GM18508 (cell line): ENCODE measurements at regions not wholly inside any gene's neighbourhood (a gene's known extent, or its start where the extent isn't known, plus 50 kb on each side); places are given as distances from the start of the nearest gene placed in this dataset.
"Not testable (repeated sequence)": the region's sequence is repeated elsewhere in the genome, so short reads cannot be mapped to it uniquely, and the experiment has no call there.

Experiments
- ATAC-seq: cut with Tn5 transposase; IDR thresholded peaks from one replicate; pipeline ENCODE4 v1.9.1; 2021; ENCODE audit warnings: moderate number of reproducible peaks; ENCODE audit not compliant: insufficient read depth, unreplicated experiment

DNA sequence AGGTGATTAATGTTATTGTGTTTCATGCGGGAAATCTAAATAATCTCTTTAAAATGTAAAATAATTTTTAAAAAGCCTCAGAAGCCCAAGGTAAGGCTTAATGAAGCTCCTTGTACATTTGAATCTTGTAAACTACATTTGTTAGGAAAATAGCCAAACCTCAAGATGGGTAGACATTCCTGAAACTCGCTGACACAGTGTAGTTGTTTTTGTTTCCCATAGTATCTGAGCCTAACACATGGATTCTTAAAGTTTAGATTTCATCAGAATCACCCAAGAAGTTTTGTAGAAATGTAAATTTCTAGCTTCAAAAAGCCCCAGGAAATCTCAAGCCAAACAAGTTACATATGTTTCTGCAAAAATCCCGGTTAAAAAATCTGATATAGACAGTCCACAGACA, 1221.1 kb upstream of the ACVR2A start:
- ATAC-seq, result no peak

DNA sequence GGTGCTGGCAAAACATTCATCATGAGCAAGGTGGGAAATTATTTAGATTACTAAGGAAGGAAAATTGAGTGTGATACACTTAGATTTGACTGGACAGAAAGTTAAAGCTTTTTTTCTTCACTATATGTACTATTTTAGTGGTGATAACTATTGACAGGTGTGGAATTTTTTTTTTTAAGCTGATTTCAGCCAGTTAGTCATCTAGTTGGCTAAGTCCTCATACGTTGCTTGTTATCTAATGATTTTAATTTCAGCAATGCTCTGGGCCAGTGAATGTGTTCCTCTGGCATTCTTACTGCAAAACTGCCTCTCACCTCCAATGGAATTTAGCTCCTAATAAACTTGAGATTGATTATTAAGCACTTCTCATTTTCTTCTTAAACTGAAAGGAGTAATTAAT, 1223.2 kb upstream of the ACVR2A start:
- no peak for ATAC-seq

DNA sequence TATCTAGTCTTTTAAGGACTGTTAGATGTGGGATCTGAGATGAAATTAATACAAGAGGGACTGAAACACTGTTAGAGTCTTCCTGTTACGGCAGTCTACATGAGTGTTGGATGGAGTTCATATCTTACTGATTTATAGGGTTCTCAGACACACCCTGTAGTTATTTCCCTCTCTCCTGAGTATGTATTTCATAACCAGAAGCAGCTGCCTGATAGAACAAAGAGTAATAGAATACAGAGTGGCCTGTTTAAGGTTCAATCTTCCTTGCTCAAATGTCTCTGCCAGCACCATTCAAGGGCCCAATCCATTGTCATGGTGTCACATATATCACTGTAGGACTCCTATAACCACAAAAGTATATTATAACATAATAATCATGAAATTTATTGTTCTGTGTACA, 1229.1 kb upstream of the ACVR2A start:
- no peak for ATAC-seq

DNA sequence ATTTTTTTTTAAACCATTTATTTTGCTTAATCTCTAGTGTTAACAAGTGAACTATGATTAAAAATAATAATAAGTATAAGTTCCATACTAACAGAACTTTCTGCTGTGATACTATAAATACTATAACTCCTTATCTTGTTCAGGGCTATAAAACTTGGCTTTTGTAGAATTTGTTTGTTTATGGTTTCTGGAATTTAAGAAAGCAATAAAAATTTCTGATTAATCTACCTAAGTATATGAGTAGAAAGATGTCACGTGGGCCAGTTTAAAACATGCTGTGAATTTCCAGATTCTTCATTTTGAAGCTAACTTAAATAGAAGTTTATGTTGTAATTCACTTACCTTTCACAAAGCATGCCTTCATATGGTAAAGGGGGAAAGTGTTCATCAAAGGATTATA, 1236.3 kb upstream of the ACVR2A start:
- ATAC-seq, result no peak

DNA sequence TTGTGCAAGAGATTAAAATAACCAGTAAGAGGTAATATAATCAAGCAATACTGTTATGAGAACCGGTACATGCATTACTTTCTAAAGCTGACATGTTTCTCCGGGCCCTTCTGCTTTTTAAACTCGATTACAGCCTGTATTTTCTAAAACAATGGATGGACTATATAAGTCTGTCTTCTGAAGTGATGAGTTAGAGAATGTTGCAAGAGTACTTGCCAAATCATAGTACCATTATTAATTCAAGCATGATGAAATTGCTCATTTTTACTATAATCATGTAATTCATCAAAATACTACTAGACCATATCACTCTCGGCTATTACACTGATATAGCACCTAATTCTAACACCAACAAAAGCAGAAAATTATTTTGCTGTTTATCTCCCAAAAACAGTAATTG, 1240.3 kb upstream of the ACVR2A start:
- ATAC-seq, result no peak

DNA sequence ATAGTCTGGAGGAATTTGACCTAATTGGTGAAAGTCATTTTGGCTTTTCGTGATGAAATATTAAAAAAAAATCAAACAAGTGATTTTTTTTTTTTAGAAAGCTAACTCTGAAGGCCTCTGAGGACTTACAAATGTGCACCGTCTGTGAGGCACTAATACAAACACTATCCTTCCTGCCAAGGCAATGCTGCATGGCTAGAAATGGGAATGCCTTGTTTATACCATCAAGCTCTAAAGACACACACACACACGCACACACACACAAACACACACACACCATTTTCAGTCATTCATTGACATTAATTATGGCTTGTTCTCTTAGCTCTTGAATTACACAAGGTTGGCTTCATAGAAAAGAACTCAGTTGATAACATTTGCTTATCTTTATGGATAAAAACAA, 1242.0 kb upstream of the ACVR2A start:
- ATAC-seq, result no peak

DNA sequence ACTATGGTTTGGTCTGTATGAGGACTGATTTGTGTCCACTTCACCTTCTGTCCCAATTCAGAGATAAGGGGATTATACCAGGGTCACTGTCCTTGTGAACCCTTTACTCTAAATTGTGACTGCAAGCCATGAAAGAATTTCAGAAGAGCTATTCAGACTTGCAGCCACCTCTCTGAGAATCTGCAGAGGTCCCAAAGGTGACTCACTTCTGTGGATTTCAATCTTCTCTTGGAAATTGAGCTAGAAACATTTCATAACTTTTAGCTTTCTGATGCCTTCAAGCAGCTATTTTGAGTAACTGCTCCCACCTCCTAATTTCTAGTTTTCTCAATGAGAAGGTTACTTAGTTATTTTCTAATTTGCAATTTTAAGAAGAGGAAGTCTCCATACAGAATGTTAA, 1242.4 kb upstream of the ACVR2A start:
- no peak for ATAC-seq

DNA sequence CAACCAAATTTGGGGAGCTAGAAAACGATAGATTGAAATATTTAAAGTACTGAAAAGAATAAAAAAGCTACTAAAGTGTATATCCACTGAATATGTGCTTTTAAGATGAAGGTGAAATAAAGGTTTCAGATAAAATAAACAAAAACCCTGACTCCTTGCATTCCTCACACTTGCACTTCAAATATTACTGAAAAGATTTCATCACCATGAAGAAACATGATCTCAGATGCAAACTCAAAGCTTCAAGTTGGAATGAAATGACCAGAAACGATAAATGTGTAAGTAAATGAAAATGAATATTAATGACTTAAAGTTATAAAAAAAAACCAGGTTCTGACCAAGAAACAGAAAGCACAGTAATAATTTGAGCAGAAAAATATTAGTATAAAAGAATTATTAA, 1246.0 kb upstream of the ACVR2A start:
- no peak for ATAC-seq

DNA sequence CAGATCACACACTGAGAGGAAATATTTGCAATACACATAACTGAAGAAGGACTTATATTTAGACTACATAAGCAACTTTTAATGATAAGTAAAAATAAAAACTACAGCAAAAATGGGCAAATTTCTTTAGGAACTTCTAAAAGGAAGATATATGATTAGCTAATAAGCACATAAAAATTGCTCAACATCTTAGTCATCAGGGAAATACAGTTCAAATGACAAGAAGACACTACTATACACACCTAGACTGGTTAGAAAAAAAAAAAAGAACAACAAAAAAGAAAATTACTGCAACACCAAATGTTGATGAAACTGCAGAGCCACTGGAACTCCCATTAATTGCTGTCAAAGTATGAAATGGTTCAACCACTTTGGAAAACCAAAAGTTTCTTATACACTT, 1247.5 kb upstream of the ACVR2A start:
- ATAC-seq, result no peak

DNA sequence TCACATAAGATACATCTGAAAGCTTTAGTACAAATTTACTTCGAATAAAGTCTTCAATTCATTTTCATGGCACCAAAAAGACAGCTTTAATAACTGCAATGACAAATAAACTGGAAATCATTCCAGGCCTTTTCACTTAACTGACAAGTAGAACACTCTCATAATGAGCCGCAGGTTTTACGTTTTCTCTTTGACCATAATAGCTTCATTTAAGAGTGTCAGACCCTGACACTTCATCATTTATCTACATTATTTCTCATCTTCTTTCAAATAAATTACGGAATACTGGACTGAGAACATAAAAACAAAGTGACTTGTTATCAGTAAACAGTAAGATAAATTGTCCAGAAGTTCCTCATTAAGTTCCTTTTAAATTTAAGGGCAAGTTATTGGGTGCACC, 1252.9 kb upstream of the ACVR2A start:
- ATAC-seq, result no peak

DNA sequence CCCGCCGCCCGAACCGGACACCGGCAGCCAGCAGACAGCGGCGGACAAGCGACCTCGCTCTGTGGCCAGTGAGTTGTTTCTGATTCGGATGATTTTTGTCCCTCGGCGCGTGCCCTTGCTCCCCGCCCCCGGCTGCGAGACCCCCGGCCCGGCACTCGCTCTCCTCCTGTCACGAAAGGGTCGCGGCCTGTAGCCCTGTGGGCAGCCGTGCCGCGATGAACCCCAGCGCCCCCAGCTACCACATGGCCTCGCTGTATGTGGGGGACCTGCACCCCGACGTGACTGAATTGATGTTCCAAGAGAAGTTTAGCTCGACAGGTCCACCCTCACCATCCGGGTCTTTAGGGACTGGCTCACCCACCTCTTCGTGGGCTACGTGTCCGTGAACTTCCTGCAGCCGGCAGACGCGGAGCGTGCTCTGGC, 1257.5 kb upstream of the ACVR2A start:
- no peak for ATAC-seq

DNA sequence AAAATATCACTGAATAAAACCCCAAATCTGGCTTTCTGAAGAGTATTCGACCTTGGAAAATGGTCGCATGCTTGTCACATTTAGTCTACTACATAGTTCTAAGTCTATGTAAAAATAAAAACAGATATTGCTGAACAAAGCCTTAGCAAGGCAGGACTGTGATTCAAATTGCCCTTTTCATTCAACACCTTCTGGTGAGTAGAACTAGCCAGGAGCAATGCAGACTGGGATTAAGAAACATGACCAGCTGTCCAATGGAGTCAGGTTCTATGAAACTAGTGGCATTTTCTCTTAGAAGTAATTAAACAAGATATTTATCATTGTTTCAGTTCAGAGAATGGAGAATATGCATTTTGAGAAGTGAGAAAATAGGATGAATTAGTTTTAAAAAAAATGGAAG, 1260.5 kb upstream of the ACVR2A start:
- no peak for ATAC-seq

DNA sequence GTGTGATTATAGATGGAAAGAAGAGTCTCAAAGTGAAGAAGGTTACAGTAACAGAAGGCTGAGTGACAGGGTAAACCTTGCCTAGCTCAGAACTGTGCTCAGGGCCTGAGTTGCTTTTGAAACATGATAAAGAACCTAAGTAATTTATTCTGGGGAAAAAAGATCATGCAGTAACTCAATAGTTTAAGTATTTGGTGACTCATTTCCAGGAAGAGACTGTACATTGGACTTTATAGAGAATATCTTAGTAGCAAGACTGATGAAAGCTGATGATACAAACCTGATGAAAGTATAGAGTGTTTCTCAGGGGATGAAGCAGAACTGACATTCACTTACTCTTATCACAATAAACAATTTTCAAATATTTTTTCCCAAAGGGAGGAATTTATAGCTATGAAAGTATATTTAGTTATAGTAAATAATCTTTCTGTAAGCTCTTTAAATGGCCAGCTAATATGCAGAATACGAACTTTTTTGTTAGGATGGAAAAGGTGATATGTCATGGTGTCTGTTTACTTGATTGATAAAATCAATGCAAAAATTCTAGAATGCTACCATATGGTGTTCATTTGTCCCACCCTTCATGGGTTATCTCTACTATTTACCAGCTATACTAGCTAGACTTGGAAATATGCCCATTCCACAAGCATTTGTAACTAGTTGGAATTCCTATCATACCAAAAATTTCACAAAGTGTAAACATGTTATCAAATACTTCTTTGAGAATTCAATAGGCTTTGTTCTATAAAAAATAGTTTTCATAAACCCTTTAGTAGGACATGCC, 1265.5 kb upstream of the ACVR2A start:
- no peak for ATAC-seq

DNA sequence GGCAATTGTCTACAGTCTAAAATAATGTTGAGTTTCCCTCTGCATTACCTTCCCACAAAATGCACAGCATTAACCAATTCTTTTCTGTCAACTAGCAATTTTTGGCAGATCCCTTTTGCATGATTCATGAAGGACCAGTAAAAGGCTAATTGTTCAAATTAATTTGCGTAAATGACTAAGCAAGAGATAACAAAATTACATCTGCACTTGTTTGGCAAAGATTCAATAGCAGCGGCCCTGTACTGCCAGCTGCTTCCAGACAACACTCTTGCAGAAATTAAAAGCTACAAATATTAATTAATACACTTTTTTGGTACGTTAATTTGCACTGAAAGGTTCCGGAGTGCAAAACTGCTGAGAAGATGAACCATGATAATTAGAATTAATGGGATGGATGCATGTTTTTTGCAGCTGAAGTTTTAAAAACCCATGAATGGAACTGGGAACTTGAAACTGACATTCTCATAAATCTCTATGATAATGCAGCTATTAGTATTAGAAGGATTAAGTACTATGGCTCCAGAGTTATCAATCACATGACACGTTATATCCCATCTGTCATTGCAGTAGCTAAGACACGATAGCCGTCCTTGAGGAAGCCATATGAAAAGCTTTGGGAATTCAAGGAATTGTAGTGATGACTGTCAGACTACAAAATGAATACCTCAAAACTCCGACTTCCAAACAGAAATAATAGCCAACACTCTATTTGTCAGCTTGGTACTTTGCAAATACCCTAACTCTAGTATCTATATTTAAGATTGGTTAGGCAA, 1268.3 kb upstream of the ACVR2A start:
- no peak for ATAC-seq

DNA sequence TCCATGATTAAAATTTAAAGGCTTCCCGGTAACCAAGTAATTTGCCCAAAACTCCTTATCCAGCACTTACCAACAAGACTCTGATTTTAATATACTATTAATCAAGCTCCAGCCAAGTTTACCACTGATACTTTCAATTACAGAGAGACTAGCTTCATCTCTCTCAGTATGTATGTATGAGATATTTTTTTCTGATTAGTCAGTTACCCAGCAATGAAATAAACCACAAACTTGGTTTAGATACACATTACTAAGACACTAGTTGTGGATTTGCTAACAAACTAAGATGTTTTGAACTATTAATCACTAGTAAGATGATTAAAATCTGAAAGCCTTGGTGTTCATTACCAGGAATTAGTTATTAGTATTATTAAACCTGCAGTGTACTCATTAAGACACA, 1272.2 kb upstream of the ACVR2A start:
- ATAC-seq, result no peak

DNA sequence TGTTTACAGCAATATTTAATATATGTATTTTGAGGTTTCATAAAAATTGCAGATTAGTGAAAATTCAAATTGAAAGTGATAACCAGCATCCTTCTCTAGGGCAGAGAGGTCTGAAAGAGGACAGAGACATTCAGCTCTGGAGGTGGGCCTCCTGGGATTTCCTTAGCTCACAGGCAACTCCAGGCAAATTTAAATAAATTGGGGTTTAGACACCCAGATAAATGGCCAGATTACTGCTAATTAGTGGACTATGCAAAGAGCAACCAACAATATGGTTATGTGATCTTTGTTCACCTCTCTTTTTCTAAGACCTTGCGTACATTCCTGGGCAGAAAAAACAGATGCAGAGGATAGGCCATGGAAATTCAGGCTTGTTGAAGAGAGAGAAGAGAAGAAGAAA, 1282.8 kb upstream of the ACVR2A start:
- ATAC-seq, result no peak

DNA sequence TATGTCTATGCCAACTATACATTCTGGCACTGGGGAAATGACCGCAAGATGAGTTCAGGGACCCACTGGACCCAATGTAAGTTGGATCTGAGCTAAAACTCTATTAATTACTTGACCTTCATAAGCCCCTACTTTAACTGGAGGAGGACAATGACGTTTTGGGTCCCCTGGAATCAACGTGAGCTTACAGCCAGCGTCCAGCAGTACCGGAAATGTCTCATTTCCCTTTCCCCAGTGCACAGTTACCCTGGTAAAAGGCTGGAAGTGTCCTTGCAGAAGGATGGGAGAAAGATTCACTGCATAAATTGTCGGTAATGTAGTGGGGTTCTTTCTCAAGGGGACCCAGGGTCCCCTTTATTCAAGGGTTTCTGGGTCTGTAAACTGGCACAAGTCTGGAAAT, 1297.6 kb upstream of the ACVR2A start:
- no peak for ATAC-seq

DNA sequence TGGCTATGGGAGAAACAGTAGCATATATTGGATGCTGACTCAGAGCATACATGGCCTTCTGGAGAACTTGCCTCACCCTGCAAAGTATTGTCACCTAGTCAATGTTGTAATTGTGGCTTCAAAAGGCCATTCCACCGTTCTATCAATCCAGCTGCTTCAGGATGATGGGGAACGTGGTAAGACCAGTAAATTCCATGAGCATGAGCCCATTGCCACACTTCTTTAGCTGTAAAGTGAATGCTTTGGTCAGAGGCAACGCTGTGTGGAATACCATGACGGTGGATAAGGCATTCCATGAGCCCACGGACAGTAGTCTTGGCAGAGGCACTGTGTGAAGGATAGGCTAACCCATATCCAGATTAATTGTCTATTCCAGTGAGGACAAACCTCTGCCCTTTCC, 1300.1 kb upstream of the ACVR2A start:
- no peak for ATAC-seq

DNA sequence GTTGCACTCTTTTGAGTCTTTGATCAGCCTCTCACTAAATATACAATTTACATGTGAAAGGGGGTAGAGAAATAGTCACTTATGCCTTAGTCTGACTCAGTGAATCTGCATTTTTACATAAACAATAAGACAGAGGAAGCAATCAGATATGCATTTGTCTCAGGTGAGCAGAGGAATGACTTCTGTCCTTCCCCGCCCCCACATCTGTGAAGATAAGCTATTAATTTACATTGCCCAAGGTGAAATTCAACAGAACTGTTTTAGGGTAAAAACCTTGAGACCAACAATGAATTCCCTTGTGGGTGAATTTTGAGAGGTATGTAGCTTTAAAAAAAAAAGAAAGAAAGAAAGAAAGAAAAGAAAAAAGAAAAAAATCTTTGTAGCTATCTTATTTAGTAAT, 1302.9 kb upstream of the ACVR2A start:
- ATAC-seq, result no peak

DNA sequence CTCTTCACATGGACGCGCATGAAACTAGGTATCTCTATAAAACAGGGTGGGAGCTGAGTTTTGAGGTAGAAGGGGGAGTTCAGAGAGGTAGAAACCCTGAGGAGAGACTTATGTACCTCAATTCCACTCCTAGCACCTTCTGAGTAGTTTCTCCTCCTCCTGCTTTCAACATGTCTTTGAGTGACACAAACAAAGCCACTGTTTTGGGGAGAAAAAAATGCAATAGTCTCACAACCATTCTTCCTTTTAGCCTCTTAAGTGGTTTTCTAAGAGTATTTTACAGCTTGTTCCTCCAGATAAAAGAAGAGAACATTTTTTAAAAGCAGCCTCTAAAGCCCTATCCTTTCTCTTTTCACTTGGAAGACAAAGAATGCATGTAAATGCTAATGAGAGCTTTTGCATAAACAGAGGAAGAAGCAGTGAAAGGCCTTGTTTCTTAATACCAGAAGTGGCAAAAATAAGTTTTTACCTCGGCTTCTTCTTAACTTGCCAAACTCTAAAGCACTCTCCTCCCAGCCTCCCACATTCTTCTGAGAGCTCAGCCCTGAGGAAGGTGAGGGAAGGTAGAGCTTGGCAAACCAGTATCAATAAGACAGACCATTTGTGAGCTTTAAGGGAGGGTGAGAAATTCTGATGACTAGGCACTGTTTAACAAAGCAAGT, 1304.4 kb upstream of the ACVR2A start:
- ATAC-seq, result no peak

DNA sequence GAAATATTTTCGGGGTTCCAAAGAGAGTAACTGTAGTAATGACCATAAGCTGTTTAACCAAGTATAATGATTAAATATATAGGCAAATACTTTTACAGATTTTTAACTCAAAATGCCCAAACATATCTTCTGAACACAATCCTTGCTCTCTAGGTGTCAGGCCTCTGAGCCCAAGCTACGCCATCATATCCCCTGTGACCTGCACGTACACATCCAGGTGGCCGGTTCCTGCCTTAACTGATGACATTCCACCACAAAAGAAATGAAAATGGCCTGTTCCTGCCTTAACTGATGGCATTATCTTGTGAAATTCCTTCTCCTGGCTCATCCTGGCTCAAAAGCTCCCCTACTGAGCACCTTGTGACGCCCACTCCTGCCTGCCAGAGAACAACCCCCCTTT, 1305.1 kb upstream of the ACVR2A start:
- ATAC-seq, result not testable (repeated sequence)
